K562 (cell line): ENCODE measurements at regions not wholly inside any gene's neighbourhood (a gene's known extent, or its start where the extent isn't known, plus 50 kb on each side); places are given as distances from the start of the nearest gene placed in this dataset.

ENCODE experiments used
- ATAC-seq: fragments of 200-7000 bp; cut with Tn5 transposase; 3 replicates; pipeline ENCODE4 v1.9.1; 2020; ENCODE audit warnings: moderate library complexity
- BruUV-seq: library from RNA; stranded (reverse); fragments of 400-500 nt; replicated peaks from 2 replicates; lab custom pipeline; 2021; lab: Mats Ljungman, UMichigan
- CTCF ChIA-PET: fragments of 300-600 bp; formaldehyde crosslinking; extraction: SDS; loops from one replicate; lab custom pipeline; 2021; ENCODE audit warnings: low intra/inter-chr PET ratio; lab: Yijun Ruan, JAX
- POLR2A ChIA-PET: fragments of 300-600, 350-650 bp; sonication (Branson Sonifier 250); formaldehyde crosslinking; extraction: SDS; loops from one replicate; lab custom pipeline; 2021; ENCODE audit warnings: antibody characterized with exemption, inconsistent platforms; lab: Yijun Ruan, JAX
- DNase-seq, 4 experiments: peaks; one replicate each; pipeline versions ENCODE4 v3.0.0 to v3.0.0-alpha.2; 2011 to 2018; ENCODE audit warnings: low spot score in 3 of 4, mixed read lengths in 3 of 4; ENCODE audit errors: extremely low read depth in 1 of 4
- FAIRE-seq: peaks from 2 replicates; lab custom pipeline; 2011; peaks lifted over from hg19 to GRCh38; lab: Jason Lieb, UNC
- H2AFZ ChIP-seq: 2 replicates; pipeline ENCODE4 v1.6.0; 2011; ENCODE audit warnings: low read depth, low read length, control low read depth, inconsistent platforms
- H3K27ac ChIP-seq: fragments of 200-600 bp; 3 replicates; pipeline ENCODE4 v1.8.0; 2011; ENCODE audit warnings: low read depth, mild to moderate bottlenecking, control low read depth, inconsistent platforms, low read length, moderate library complexity, mixed read lengths; ENCODE audit errors: extremely low read depth
- H3K27me3 ChIP-seq, 2 experiments: fragments of 300-600 bp in 1 of 2; 2 replicates in 1 of 2; 3 replicates in 1 of 2; pipeline versions ENCODE4 v1.6.0 to v1.8.0; 2011; ENCODE audit warnings: inconsistent platforms in 2 of 2, low read length in 2 of 2, mild to moderate bottlenecking in 1 of 2, mixed read lengths in 1 of 2, moderate library complexity in 1 of 2; ENCODE audit not compliant: control insufficient read depth in 2 of 2, insufficient read depth in 2 of 2
- H3K36me3 ChIP-seq: fragments of 300-600 bp; 3 replicates; pipeline ENCODE4 v1.8.0; 2011; ENCODE audit warnings: mild to moderate bottlenecking, low read length, inconsistent platforms; ENCODE audit not compliant: control insufficient read depth, insufficient read depth
- H3K4me1 ChIP-seq, 2 experiments: fragments of 200-600 bp in 1 of 2; replicated peaks in 1 of 2; 2 replicates in 1 of 2; 3 replicates in 1 of 2; pipeline versions ENCODE4 v1.5.1 to v1.8.0; 2011; ENCODE audit warnings: inconsistent platforms in 2 of 2, low read length in 2 of 2, mild to moderate bottlenecking in 1 of 2, mixed read lengths in 1 of 2, moderate library complexity in 1 of 2; ENCODE audit not compliant: control insufficient read depth in 2 of 2, insufficient read depth in 2 of 2
- H3K4me2 ChIP-seq: 2 replicates; pipeline ENCODE4 v1.6.1; 2011; ENCODE audit warnings: low read length, control low read depth, inconsistent platforms, mixed read lengths; ENCODE audit not compliant: insufficient read depth
- H3K4me3 ChIP-seq: fragments of 200-600 bp; sonication (generic), shearing (Covaris generic); 2 replicates; pipeline ENCODE4 v1.5.1; 2016; ENCODE audit warnings: control low read depth, inconsistent platforms
- H3K79me2 ChIP-seq: fragments of 200-600 bp; 3 replicates; pipeline ENCODE4 v1.8.0; 2011; ENCODE audit warnings: low read length, inconsistent platforms; ENCODE audit not compliant: control insufficient read depth, insufficient read depth
- H3K9ac ChIP-seq, 2 experiments: 2 replicates each; pipeline versions ENCODE4 v1.6.0 to v1.6.1; 2011; ENCODE audit warnings: low read depth in 2 of 2, low read length in 2 of 2, control low read depth in 1 of 2, inconsistent platforms in 1 of 2, mild to moderate bottlenecking in 1 of 2, mixed read lengths in 1 of 2; ENCODE audit not compliant: insufficient read depth in 1 of 2
- H3K9me1 ChIP-seq: one replicate; pipeline ENCODE4 v1.6.0; 2011; ENCODE audit warnings: inconsistent platforms, mild to moderate bottlenecking, low read length, moderate library complexity; ENCODE audit not compliant: control insufficient read depth, insufficient read depth
- H3K9me3 ChIP-seq: replicated peaks from 2 replicates; pipeline ENCODE4 v1.5.1; 2011; ENCODE audit warnings: low read depth, low read length, inconsistent platforms; ENCODE audit not compliant: control insufficient read depth, insufficient read depth
- H4K20me1 ChIP-seq: replicated peaks from 2 replicates; pipeline ENCODE4 v1.6.1; 2011; ENCODE audit warnings: low read length, inconsistent platforms, mixed read lengths; ENCODE audit not compliant: control insufficient read depth, insufficient read depth
- ATF1 ChIP-seq, 2 experiments: fragments of 450-650 bp in 1 of 2; IDR thresholded peaks; 2 replicates each; pipeline ENCODE4 v1.6.1; 2016; ENCODE audit warnings: missing compliant biosample characterization in 1 of 2, missing genetic modification characterization in 1 of 2
- C11orf30 ChIP-seq: fragments of 450-650 bp; IDR thresholded peaks from 2 replicates; pipeline ENCODE4 v1.6.1; 2016; ENCODE audit warnings: low read depth, mild to moderate bottlenecking
- CCNT2 ChIP-seq: IDR thresholded peaks from 2 replicates; pipeline ENCODE4 v1.6.1; 2011; ENCODE audit warnings: borderline replicate concordance, low read depth, mild to moderate bottlenecking, moderate library complexity, mixed read lengths, low read length; ENCODE audit not compliant: insufficient read length; ENCODE audit errors: extremely low read depth
- EHMT2 ChIP-seq: fragments of 450-650 bp; IDR thresholded peaks from 2 replicates; pipeline ENCODE4 v1.6.1; 2018; ENCODE audit warnings: antibody characterized with exemption
- FOXK1 ChIP-seq: sonication (generic); formaldehyde crosslinking; IDR thresholded peaks from 2 replicates; pipeline ENCODE4 v1.8.0; 2022; ENCODE audit warnings: missing genetic modification reagents, mild to moderate bottlenecking, borderline replicate concordance
- GTF2A2 ChIP-seq: IDR thresholded peaks from 2 replicates; pipeline ENCODE4 v1.6.1; 2016; ENCODE audit warnings: mild to moderate bottlenecking, missing genetic modification characterization, missing compliant biosample characterization
- MYC ChIP-seq, 2 experiments: fragments of 250-450 bp in 1 of 2; sonication (Bioruptor Pico) in 1 of 2; IDR thresholded peaks; 2 replicates each; pipeline versions ENCODE4 v1.5.1 to v1.6.1; 2012 to 2021; ENCODE audit warnings: low read depth in 2 of 2, borderline replicate concordance in 1 of 2, improper control_type of control experiment in 1 of 2, low read length in 1 of 2, mild to moderate bottlenecking in 1 of 2, moderate library complexity in 1 of 2
- NCOR1 ChIP-seq: fragments of 450-650 bp; IDR thresholded peaks from 2 replicates; pipeline ENCODE4 v1.6.1; 2016; ENCODE audit warnings: mild to moderate bottlenecking, moderate library complexity
- NFIX ChIP-seq: fragments of 250-450 bp; sonication (Bioruptor Pico); IDR thresholded peaks from 2 replicates; pipeline ENCODE4 v1.4.0; 2020; ENCODE audit warnings: low read depth, mild to moderate bottlenecking, moderate library complexity
- PATZ1 ChIP-seq: fragments of 250-450 bp; sonication (Bioruptor Pico); IDR thresholded peaks from 2 replicates; pipeline ENCODE4 v1.5.0; 2020; ENCODE audit warnings: mild to moderate bottlenecking, borderline replicate concordance
- PHF21A ChIP-seq: fragments of 450-650 bp; IDR thresholded peaks from 2 replicates; pipeline ENCODE4 v1.6.1; 2017; ENCODE audit warnings: low read depth, borderline replicate concordance
- SMARCB1 ChIP-seq: IDR thresholded peaks from 2 replicates; pipeline ENCODE4 v1.6.1; 2011; ENCODE audit warnings: improper control_type of control experiment, low read depth; ENCODE audit not compliant: insufficient read length
- ZEB2 ChIP-seq: fragments of 450-650 bp; IDR thresholded peaks from 2 replicates; pipeline ENCODE4 v1.6.1; 2016
- ZNF23 ChIP-seq: fragments of 250-450 bp; sonication (Bioruptor Pico); IDR thresholded peaks from 2 replicates; pipeline ENCODE4 v1.4.0; 2020; ENCODE audit warnings: mild to moderate bottlenecking
- ZNF408 ChIP-seq: fragments of 250-450 bp; sonication (Bioruptor Pico); IDR thresholded peaks from 2 replicates; pipeline ENCODE4 v1.4.0; 2020; ENCODE audit warnings: low read depth, mild to moderate bottlenecking, moderate library complexity
- ZNF561 ChIP-seq: fragments of 450-650 bp; formaldehyde crosslinking; conservative IDR thresholded peaks from 2 replicates; pipeline ENCODE4 v1.4.0; 2020; ENCODE audit warnings: mild to moderate bottlenecking, moderate library complexity
- ZNF57 ChIP-seq: fragments of 450-650 bp; formaldehyde crosslinking; IDR thresholded peaks from 2 replicates; pipeline ENCODE4 v1.4.0; 2020; ENCODE audit warnings: mild to moderate bottlenecking, moderate library complexity
- WGBS: fragments of 100-300 bp; shearing (Covaris generic); methylation state at CpG from one replicate; pipeline ENCODE4 v1.1.6; 2016; ENCODE audit warnings: low coverage, mixed read lengths; ENCODE audit not compliant: insufficient coverage; ENCODE audit errors: missing lambda C conversion rate; 5-methylcytosine and 5-hydroxymethylcytosine counted together
- in situ Hi-C: fragments of 300-500 bp; cut with MboI; formaldehyde crosslinking; loops from 4 replicates; pipeline ENCODE4 v1.15.0; 2018; ENCODE audit warnings: inconsistent platforms, mixed read lengths
- intact Hi-C: fragments of 100-400 bp; cut with micrococcal nuclease; formaldehyde crosslinking; loops from 2 replicates; pipeline ENCODE4 v1.14.2; 2022
- TF ChIP-seq, protein P1 (sequence below): fragments of 450-650 bp; formaldehyde crosslinking; IDR thresholded peaks from 2 replicates; pipeline ENCODE4 v1.4.0; 2020; ENCODE audit warnings: mild to moderate bottlenecking

DNA sequence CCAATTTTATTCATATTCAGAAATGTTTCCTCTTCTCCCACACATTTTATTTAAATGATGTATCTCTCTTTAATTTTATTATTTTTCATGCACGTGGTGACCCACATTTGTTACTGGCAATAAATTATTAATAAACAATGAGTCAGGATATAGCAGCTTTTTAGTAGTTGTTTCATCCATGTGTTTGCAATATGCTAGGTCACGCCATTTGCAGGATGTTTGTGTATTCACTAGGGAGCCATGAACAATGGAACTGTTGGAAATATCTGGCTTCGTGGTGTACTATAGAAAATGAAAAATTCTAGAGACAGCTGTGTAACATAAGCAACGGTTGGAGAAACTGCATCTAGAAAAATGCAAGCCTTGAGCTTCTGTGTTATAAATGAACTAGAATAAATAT, 176.0 kb upstream of the COL3A1 start:
- H3K4me3 ChIP-seq, result no peak overlapping the region
- H3K27ac ChIP-seq, result no peak overlapping the region
- in situ Hi-C loops (no loop called here), intact Hi-C loops (no loop called here)
- POLR2A ChIA-PET, result no interaction called here
- no peak overlapping the region for H3K9ac ChIP-seq
- H3K36me3 ChIP-seq, result no peaks in the 10 kb centered on the region
- WGBS, result 3% methylated on average over 4 of the region's 4 CpGs
- H2AFZ ChIP-seq, result no peak overlapping the region
- CTCF ChIA-PET, result no interaction called here
- H3K4me2 ChIP-seq, result no peak overlapping the region
- H4K20me1 ChIP-seq, result no peaks in the 10 kb centered on the region
- no TSS peak for BruUV-seq
- ATAC-seq (no peak), FAIRE-seq (no peak), DNase-seq (no peak)
- TF ChIP-seq CCNT2, result no peak
- no peak for TF ChIP-seq C11orf30
- TF ChIP-seq PHF21A, result no peak
- TF ChIP-seq EHMT2, result no peak
- TF ChIP-seq ZNF408 (CRISPR knock-in tag), result no peak
- no peak for TF ChIP-seq NFIX (CRISPR knock-in tag)
- TF ChIP-seq MYC (IDR thresholded peaks at IDR 0.05; ENCODE audit: low read depth, low read length), result no peak
- no peak for TF ChIP-seq MYC (CRISPR knock-in tag; IDR thresholded peaks at IDR 0.05; ENCODE audit: borderline replicate concordance, low read depth)
- TF ChIP-seq ZNF23 (CRISPR knock-in tag), result no peak
- no peak for TF ChIP-seq ZNF57 (CRISPR knock-in tag)
- TF ChIP-seq, protein P1, sequence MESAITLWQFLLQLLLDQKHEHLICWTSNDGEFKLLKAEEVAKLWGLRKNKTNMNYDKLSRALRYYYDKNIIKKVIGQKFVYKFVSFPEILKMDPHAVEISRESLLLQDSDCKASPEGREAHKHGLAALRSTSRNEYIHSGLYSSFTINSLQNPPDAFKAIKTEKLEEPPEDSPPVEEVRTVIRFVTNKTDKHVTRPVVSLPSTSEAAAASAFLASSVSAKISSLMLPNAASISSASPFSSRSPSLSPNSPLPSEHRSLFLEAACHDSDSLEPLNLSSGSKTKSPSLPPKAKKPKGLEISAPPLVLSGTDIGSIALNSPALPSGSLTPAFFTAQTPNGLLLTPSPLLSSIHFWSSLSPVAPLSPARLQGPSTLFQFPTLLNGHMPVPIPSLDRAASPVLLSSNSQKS, result no peak
- TF ChIP-seq NCOR1, result no peak
- no peak for TF ChIP-seq ZNF561 (CRISPR knock-in tag)
- TF ChIP-seq ATF1 (CRISPR knock-in tag; IDR thresholded peaks at IDR 0.05), result no peak
- no peak for TF ChIP-seq ATF1 (tag; IDR thresholded peaks at IDR 0.05)
- no peak for TF ChIP-seq PATZ1
- TF ChIP-seq GTF2A2 (tag), result no peak
- no peak for TF ChIP-seq FOXK1
- TF ChIP-seq ZEB2, result no peak
- no peak for TF ChIP-seq SMARCB1
- no peaks in the 10 kb centered on the region for H3K9me3 ChIP-seq
- H3K9me1 ChIP-seq, result no peaks in the 10 kb centered on the region
- H3K27me3 ChIP-seq, result no peaks in the 10 kb centered on the region
- H3K79me2 ChIP-seq, result no peaks in the 10 kb centered on the region
- H3K4me1 ChIP-seq, result no peaks in the 10 kb centered on the region
